Tibial nerve (tissue), 4 donors: ENCODE measurements at regions not wholly inside any gene's neighbourhood (a gene's known extent, or its start where the extent isn't known, plus 50 kb on each side); places are given as distances from the start of the nearest gene placed in this dataset.

Experiments
- CTCF ChIP-seq, 5 experiments: fragments of 200-600 bp in 3 of 5; fragments of 450-650 bp in 2 of 5; sonication (generic) in 3 of 5; IDR thresholded peaks; one replicate each; pipeline ENCODE4 v1.5.1; 2016 to 2019; ENCODE audit warnings: antibody characterized with exemption in 5 of 5, mild to moderate bottlenecking in 3 of 5, moderate library complexity in 2 of 5
- EP300 ChIP-seq, 2 donors: sonication (generic); formaldehyde crosslinking; IDR thresholded peaks; one replicate each; pipeline ENCODE4 v1.6.1; 2017; ENCODE audit warnings: antibody characterized with exemption in 2 of 2, mild to moderate bottlenecking in 1 of 2
- POLR2A ChIP-seq, 2 donors: fragments of 450-650 bp; IDR thresholded peaks; one replicate each; pipeline ENCODE4 v1.6.1; 2017; ENCODE audit warnings: antibody characterized with exemption in 2 of 2, mild to moderate bottlenecking in 2 of 2, moderate library complexity in 2 of 2

GRCh38 chr7:67620216-67620933 is 623.7 kb downstream of the TYW1 start:
- no peak for TF ChIP-seq CTCF (IDR thresholded peaks at IDR 0.05)
- TF ChIP-seq EP300 (IDR thresholded peaks at IDR 0.05), result no peak
- TF ChIP-seq POLR2A (IDR thresholded peaks at IDR 0.05), result no peak
